Smooth muscle cell (in vitro differentiated cells): ENCODE measurements at regions not wholly inside any gene's neighbourhood (a gene's known extent, or its start where the extent isn't known, plus 50 kb on each side); places are given as distances from the start of the nearest gene placed in this dataset.

Experiments used
- DNase-seq: peaks from one replicate; lab custom pipeline; 2025; ENCODE audit not compliant: unreplicated experiment; lab: John Stamatoyannopoulos, UW
- H2AFZ ChIP-seq: fragments of 200-600 bp; sonication (generic); 2 replicates; pipeline ENCODE4 v1.6.0; 2016; ENCODE audit warnings: antibody characterized with exemption, low read depth, mild to moderate bottlenecking
- H3F3A ChIP-seq: fragments of 200-600 bp; sonication (generic); 2 replicates; pipeline ENCODE4 v1.6.0; 2017; ENCODE audit warnings: antibody characterized with exemption, low read depth
- H3K27ac ChIP-seq: fragments of 200-600 bp; sonication (generic); 2 replicates; pipeline ENCODE4 v1.5.1; 2016; ENCODE audit warnings: low read depth, mild to moderate bottlenecking
- H3K27me3 ChIP-seq: fragments of 200-600 bp; sonication (generic); 2 replicates; pipeline ENCODE4 v1.6.1; 2016; ENCODE audit warnings: low read depth, mild to moderate bottlenecking
- H3K36me3 ChIP-seq: fragments of 200-600 bp; sonication (generic); 2 replicates; pipeline ENCODE4 v1.5.1; 2016; ENCODE audit warnings: low read depth
- H3K4me1 ChIP-seq: fragments of 200-600 bp; sonication (generic); 2 replicates; pipeline ENCODE4 v1.5.1; 2016; ENCODE audit warnings: low read depth
- H3K4me2 ChIP-seq: fragments of 200-600 bp; sonication (generic); 2 replicates; pipeline ENCODE4 v1.6.0; 2016; ENCODE audit warnings: mild to moderate bottlenecking
- H3K4me3 ChIP-seq: fragments of 200-600 bp; sonication (generic); 2 replicates; pipeline ENCODE4 v1.5.1; 2016; ENCODE audit warnings: mild to moderate bottlenecking
- H3K79me2 ChIP-seq: fragments of 200-600 bp; sonication (generic); 2 replicates; pipeline ENCODE4 v1.6.0; 2016; ENCODE audit warnings: low read depth, mild to moderate bottlenecking
- H3K9ac ChIP-seq: fragments of 200-600 bp; sonication (generic); 2 replicates; pipeline ENCODE4 v1.6.0; 2016; ENCODE audit warnings: low read depth
- H3K9me3 ChIP-seq: fragments of 200-600 bp; sonication (generic); replicated peaks from 2 replicates; pipeline ENCODE4 v1.5.1; 2016; ENCODE audit warnings: low read depth
- H4K20me1 ChIP-seq: fragments of 200-600 bp; sonication (generic); 2 replicates; pipeline ENCODE4 v1.6.0; 2016; ENCODE audit warnings: low read depth
- WGBS: methylation state at CpG from one replicate; pipeline ENCODE4 v1.1.7; 2016; ENCODE audit warnings: low lambda C conversion rate; 5-methylcytosine and 5-hydroxymethylcytosine counted together
- TF ChIP-seq, protein P1 (sequence below): fragments of 200-600 bp; sonication (generic); IDR thresholded peaks from 2 replicates; pipeline ENCODE4 v1.5.1; 2017; ENCODE audit warnings: borderline replicate concordance, mild to moderate bottlenecking, antibody characterized with exemption; ENCODE audit not compliant: insufficient read depth, poor library complexity, severe bottlenecking

DNA sequence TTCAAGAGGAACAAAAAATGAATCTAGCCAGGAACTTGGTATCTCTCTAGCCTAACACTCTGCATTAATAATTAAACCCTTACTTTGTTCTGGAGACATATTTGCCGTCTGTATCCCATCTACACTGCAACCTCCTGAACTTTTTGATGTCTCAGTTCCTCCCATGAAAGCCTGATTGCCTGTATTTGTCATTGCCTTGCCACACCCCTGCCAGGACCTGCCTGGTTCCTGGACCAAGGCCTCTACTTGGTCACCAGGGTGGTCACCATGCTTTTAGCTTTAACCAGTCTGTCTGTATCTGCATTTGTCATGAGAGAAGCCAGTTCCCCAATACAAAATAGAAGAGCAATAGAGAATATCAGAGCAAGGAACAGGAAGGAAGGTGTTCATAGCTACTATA lies 58.8 kb upstream of the NOL4 start:
- Histone ChIP-seq H3K27ac (no peak overlapping the region), H3K27me3 (no peaks in the 10 kb centered on the region), H3K9me3 (no peaks in the 10 kb centered on the region), H3K4me1 (no peaks in the 10 kb centered on the region), H3K79me2 (no peaks in the 10 kb centered on the region), H3F3A (no peaks in the 10 kb centered on the region), H3K9ac (no peak overlapping the region), H3K36me3 (no peaks in the 10 kb centered on the region), H3K4me3 (no peak overlapping the region), H3K4me2 (no peak overlapping the region), H4K20me1 (no peaks in the 10 kb centered on the region), H2AFZ (no peak overlapping the region)
- DNase-seq = no peak
- 71% methylated on average over 1 of the region's 1 CpG for WGBS
- TF ChIP-seq, protein P1, sequence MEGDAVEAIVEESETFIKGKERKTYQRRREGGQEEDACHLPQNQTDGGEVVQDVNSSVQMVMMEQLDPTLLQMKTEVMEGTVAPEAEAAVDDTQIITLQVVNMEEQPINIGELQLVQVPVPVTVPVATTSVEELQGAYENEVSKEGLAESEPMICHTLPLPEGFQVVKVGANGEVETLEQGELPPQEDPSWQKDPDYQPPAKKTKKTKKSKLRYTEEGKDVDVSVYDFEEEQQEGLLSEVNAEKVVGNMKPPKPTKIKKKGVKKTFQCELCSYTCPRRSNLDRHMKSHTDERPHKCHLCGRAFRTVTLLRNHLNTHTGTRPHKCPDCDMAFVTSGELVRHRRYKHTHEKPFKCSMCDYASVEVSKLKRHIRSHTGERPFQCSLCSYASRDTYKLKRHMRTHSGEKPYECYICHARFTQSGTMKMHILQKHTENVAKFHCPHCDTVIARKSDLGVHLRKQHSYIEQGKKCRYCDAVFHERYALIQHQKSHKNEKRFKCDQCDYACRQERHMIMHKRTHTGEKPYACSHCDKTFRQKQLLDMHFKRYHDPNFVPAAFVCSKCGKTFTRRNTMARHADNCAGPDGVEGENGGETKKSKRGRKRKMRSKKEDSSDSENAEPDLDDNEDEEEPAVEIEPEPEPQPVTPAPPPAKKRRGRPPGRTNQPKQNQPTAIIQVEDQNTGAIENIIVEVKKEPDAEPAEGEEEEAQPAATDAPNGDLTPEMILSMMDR = no peak

DNA sequence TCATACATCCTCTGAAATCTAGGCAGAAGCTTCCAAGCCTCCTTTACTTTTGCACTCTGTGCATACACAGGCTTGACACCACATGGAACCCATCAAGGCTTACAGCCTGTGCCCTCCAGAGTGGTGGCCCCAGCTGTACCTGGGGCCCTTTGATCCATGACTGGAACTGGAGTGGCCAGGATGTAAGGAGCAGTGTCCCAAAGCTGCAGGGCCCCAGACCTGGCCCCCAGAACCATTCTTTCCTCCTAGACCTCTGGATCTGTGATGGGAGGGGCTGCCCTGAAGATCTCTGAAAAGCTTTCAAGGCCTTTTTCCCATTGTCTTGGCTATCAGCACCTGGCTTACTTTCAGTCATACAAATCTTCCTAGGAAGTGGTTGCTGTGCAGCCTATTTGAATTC lies 63.1 kb upstream of the NOL4 start:
- H3K4me2 ChIP-seq = no peak overlapping the region
- H3K4me3 ChIP-seq = no peak overlapping the region
- no peaks in the 10 kb centered on the region for H4K20me1 ChIP-seq
- no peak overlapping the region for H2AFZ ChIP-seq
- H3K79me2 ChIP-seq = no peaks in the 10 kb centered on the region
- no peaks in the 10 kb centered on the region for H3F3A ChIP-seq
- no peaks in the 10 kb centered on the region for H3K4me1 ChIP-seq
- DNase-seq = no peak
- H3K9me3 ChIP-seq = no peaks in the 10 kb centered on the region
- no peaks in the 10 kb centered on the region for H3K27me3 ChIP-seq
- TF ChIP-seq, protein P1 = no peak
- no peaks in the 10 kb centered on the region for H3K36me3 ChIP-seq
- no peak overlapping the region for H3K27ac ChIP-seq
- no peak overlapping the region for H3K9ac ChIP-seq

DNA sequence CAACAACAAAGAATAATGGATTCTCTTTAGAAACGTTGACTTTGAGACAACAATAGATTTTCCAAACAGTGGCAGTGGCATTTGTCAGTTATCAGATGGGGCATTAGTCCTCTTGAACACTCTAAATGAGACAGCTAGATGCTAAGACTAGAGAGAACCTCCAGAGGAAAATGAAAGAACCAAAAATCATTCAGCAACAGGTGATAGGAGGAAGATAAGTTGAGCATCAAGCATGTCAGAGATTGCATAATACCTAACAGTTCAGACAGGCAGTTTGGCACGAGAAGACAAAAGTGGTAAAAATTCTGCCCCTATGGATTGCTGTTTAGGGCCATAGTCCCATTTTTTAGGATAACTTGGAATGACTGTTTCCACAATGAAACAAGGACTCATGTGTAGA lies 67.9 kb upstream of the NOL4 start:
- TF ChIP-seq, protein P1 = no peak

DNA sequence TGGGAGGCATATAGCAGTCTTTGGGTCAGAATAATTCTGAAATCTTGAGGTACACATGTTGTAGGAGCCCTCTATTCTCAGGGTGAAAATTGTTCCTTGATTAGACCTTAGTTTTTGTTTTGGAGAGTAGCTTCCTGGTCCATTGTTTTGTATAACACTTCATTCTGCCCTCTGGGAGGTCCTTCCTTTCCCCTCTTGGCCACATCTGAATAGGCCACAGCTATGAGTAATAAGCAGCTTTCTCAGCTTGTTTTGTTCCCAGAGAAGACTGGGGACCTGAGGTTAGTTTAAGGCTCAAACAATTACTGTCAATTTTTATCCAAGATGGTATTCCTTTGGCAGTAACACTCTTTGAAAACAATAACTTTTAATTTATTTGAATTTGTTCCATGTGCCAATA lies 72.6 kb upstream of the NOL4 start:
- Histone ChIP-seq H3K36me3 (no peaks in the 10 kb centered on the region), H2AFZ (no peak overlapping the region), H3K9me3 (no peaks in the 10 kb centered on the region), H4K20me1 (no peaks in the 10 kb centered on the region), H3F3A (no peaks in the 10 kb centered on the region), H3K4me3 (no peak overlapping the region), H3K9ac (no peak overlapping the region), H3K4me2 (no peak overlapping the region), H3K4me1 (no peaks in the 10 kb centered on the region), H3K27ac (no peak overlapping the region), H3K79me2 (no peaks in the 10 kb centered on the region), H3K27me3 (no peaks in the 10 kb centered on the region)
- no peak for DNase-seq
- TF ChIP-seq, protein P1 = no peak

More for the DNA sequence above, 67.9 kb upstream of the NOL4 start:
- Histone ChIP-seq H3K27ac (no peak overlapping the region), H3K27me3 (no peaks in the 10 kb centered on the region), H3F3A (no peaks in the 10 kb centered on the region), H3K79me2 (no peaks in the 10 kb centered on the region), H3K4me2 (no peak overlapping the region), H3K9ac (no peak overlapping the region), H4K20me1 (no peaks in the 10 kb centered on the region), H3K4me1 (no peaks in the 10 kb centered on the region), H3K9me3 (no peaks in the 10 kb centered on the region), H2AFZ (no peak overlapping the region), H3K36me3 (no peaks in the 10 kb centered on the region), H3K4me3 (no peak overlapping the region)
- WGBS = 87% methylated on average over 2 of the region's 2 CpGs
- no peak for DNase-seq
